ENCODE measurements at regions not wholly inside any gene's neighbourhood (a gene's known extent, or its start where the extent isn't known, plus 50 kb on each side); places are given as distances from the start of the nearest gene placed in this dataset.

DNA sequence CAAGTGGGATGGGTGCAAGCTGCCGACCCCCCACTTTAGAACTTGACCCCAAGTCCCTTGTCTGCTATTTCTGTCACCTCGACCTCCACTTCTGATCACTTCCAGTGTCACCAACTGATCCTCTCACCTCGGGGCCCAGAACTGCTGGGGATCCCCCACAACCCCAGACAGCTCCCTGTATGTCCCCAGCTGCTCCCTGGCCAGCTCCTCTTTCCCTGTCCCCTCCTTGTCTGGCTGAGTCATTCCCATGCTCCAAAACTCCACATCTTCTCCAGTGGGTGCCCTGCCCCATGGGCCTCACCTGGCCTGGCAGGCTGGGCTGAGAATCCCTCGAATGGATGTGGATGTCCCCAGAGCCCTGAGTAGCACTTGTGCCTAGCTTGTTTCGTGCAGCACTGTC is 154.3 kb upstream of the PCBD1 start:
- no peak for DNase-seq
- Histone ChIP-seq H3K4me3 (no peak overlapping the region), H3K27ac (no peak overlapping the region), H3K4me1 (no peaks in the 10 kb centered on the region), H3K9me3 (no peaks in the 10 kb centered on the region), H3K27me3 (peaks cover 0 to 40% of the 10 kb centered on the region in 2 donors), H3K36me3 (no peaks in the 10 kb centered on the region)
- intact Hi-C loops (cut with DNase I; ENCODE audit: low total_unique reads): no loop called here
- TF ChIP-seq CTCF (IDR thresholded peaks at IDR 0.05): no peak

DNA sequence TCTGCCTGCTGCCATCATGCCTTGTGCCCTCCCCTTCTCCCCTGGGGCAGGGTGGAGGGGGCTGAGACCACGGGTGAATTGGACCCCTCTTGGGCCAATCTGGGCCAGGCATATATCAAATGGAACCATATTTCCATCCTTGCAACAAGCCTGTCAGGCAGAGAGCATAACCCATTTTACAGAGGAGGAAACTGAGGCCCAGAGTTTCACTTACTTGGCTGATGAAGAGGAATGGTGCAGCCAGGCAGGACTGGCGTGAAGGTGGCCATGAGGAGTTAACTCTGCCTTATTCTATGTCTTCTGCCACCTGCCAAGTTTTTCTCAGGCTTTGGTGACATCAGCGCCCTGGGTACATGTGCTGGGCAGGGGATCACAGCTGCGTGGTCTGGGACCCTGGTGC is 155.5 kb upstream of the PCBD1 start:
- no peak overlapping the region for H3K27ac ChIP-seq
- no peaks in the 10 kb centered on the region for H3K36me3 ChIP-seq
- H3K9me3 ChIP-seq: no peaks in the 10 kb centered on the region
- intact Hi-C loops (cut with DNase I; ENCODE audit: low total_unique reads): no loop called here
- peaks cover 0 to 40% of the 10 kb centered on the region in 2 donors for H3K27me3 ChIP-seq
- TF ChIP-seq CTCF (IDR thresholded peaks at IDR 0.05): no peak
- DNase-seq: no peak
- H3K4me3 ChIP-seq: no peak overlapping the region
- peaks cover 0 to 1% (median 0%) of the 10 kb centered on the region in 4 donors for H3K4me1 ChIP-seq

DNA sequence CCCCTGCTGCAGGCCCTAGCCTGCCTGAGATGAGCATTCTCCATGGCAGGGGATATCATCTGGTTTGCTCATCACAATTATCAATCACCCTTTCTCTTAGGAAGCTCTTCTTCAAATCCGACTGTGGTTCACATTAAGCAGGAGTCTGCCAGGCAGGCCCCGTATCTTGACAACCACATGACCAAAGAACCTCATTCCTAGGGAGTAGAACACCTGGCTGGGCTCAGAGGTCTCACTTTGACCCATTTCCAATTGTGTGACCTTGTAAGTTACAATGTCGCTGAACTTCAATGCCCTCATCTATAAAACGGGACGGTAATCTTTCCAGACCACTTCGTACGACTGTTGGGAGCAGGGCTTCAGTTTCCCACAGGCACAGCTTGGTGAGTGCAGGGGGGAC is 156.4 kb upstream of the PCBD1 start:
- peaks cover 0 to 10% (median 6%) of the 10 kb centered on the region in 4 donors for H3K4me1 ChIP-seq
- H3K9me3 ChIP-seq: no peaks in the 10 kb centered on the region
- H3K27me3 ChIP-seq: peaks cover 0 to 40% of the 10 kb centered on the region in 2 donors
- DNase-seq: no peak
- intact Hi-C loops (cut with DNase I; ENCODE audit: low total_unique reads): no loop called here
- no peaks in the 10 kb centered on the region for H3K36me3 ChIP-seq
- H3K27ac ChIP-seq: no peak overlapping the region
- TF ChIP-seq CTCF (IDR thresholded peaks at IDR 0.05): no peak
- no peak overlapping the region for H3K4me3 ChIP-seq

DNA sequence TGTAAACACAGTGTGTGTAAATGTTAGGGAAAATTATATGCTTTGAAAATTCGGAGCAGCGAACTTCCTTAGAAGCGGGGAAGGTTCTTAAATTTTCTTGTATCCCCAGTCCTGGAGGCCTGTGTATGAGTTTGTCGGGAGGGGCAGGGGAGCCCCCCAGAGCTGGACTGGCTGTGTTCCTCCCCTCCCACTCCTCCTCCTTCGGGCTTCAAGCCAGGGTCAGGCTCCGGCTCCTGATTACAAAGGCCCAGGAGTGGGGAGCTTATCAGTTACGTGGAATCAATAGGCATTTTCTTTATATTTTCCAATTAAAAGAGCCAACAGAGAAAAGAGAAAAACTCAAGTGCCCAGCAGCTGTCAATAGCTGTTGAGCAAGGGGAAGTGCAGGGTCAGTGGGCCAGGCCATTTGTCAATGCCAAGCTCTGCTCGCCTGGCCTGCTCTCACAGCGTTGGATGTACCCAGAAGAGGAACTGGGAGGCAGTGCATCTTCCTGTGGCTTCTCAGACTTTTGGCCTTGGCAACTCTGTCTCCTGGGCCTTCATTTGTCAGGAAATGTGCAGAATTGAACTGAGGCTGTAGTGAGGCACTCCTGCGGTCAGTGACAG is 156.9 kb upstream of the PCBD1 start:
- no peak for TF ChIP-seq CTCF (IDR thresholded peaks at IDR 0.05)
- no peaks in the 10 kb centered on the region for H3K9me3 ChIP-seq
- peaks cover 0 to 10% (median 7%) of the 10 kb centered on the region in 4 donors for H3K4me1 ChIP-seq
- H3K36me3 ChIP-seq: no peaks in the 10 kb centered on the region
- H3K27ac ChIP-seq: no peak overlapping the region
- no peak overlapping the region for H3K4me3 ChIP-seq
- intact Hi-C loops (cut with DNase I; ENCODE audit: low total_unique reads): no loop called here
- DNase-seq: peak in 1 of 2 donors; percentile 41
- H3K27me3 ChIP-seq: peaks cover 0 to 38% of the 10 kb centered on the region in 2 donors

DNA sequence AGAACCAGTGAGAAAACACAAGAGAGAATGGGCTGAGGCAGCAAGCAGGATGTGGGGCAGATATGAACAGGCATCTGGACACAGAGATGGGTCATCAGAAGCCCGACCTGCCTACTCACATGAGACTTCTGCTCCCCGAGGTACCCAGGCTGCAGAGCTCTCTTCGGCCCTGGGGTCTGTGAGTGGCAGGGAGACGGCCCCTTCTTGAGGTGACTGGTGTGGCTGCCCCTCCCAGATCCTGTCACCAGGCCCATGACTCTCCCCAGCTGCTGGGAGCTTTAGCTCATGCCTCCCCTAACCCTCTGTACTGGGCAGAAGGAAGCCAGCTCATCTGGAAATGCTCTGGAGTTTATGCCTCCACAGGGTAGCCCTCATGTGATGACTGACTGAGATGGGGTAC is 157.6 kb upstream of the PCBD1 start:
- H3K4me1 ChIP-seq: peaks cover 0 to 10% (median 7%) of the 10 kb centered on the region in 4 donors
- intact Hi-C loops (cut with DNase I; ENCODE audit: low total_unique reads): no loop called here
- no peak overlapping the region for H3K4me3 ChIP-seq
- peaks cover 0 to 37% of the 10 kb centered on the region in 2 donors for H3K27me3 ChIP-seq
- TF ChIP-seq CTCF (IDR thresholded peaks at IDR 0.05): no peak
- H3K36me3 ChIP-seq: no peaks in the 10 kb centered on the region
- H3K27ac ChIP-seq: no peak overlapping the region
- DNase-seq: no peak
- H3K9me3 ChIP-seq: no peaks in the 10 kb centered on the region

DNA sequence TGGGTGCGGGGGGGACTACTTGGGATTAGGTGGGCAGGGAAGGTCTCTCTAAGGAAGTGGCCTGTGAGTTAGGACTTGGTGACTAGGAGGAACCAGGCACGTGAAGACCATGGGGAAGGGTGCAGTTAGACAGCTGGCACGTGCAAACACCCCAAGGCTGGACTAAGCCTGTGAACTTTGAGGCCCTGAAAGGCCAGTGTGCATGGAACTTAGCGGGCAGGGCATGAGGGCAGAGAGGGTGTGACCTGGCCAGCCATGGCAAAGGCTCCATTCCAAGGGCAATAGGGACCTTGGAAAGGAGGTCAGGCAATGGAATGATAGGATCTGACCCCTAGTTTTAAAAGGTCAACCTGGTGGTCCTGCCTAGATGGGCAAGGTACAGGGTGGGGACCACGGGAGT is 158.4 kb upstream of the PCBD1 start:
- peaks cover 0 to 37% of the 10 kb centered on the region in 2 donors for H3K27me3 ChIP-seq
- H3K36me3 ChIP-seq: no peaks in the 10 kb centered on the region
- peaks cover 0 to 10% (median 7%) of the 10 kb centered on the region in 4 donors for H3K4me1 ChIP-seq
- H3K4me3 ChIP-seq: no peak overlapping the region
- no peaks in the 10 kb centered on the region for H3K9me3 ChIP-seq
- no peak overlapping the region for H3K27ac ChIP-seq
- no peak for DNase-seq
- intact Hi-C loops (cut with DNase I; ENCODE audit: low total_unique reads): no loop called here
- no peak for TF ChIP-seq CTCF (IDR thresholded peaks at IDR 0.05)
